Astrocyte of the spinal cord (primary cell): ENCODE measurements at regions not wholly inside any gene's neighbourhood (a gene's known extent, or its start where the extent isn't known, plus 50 kb on each side); places are given as distances from the start of the nearest gene placed in this dataset.

Experiments used
- DNase-seq: peaks from one replicate; pipeline ENCODE4 v3.0.0; 2011; ENCODE audit warnings: low read depth, low spot score
- H3K4me3 ChIP-seq: 2 replicates; pipeline ENCODE4 v1.5.1; 2011; ENCODE audit warnings: low read depth, mild to moderate bottlenecking, low read length, moderate library complexity
- in situ Hi-C: cut with HindIII; loops from 2 replicates; pipeline ENCODE4 v1.10.0; 2017; ENCODE audit warnings: low sequenced_read_pairs
- TF ChIP-seq, protein P1 (sequence below): IDR thresholded peaks from 2 replicates; pipeline ENCODE4 v1.5.1; 2012; ENCODE audit warnings: low read depth, mild to moderate bottlenecking, low read length, inconsistent platforms

DNA sequence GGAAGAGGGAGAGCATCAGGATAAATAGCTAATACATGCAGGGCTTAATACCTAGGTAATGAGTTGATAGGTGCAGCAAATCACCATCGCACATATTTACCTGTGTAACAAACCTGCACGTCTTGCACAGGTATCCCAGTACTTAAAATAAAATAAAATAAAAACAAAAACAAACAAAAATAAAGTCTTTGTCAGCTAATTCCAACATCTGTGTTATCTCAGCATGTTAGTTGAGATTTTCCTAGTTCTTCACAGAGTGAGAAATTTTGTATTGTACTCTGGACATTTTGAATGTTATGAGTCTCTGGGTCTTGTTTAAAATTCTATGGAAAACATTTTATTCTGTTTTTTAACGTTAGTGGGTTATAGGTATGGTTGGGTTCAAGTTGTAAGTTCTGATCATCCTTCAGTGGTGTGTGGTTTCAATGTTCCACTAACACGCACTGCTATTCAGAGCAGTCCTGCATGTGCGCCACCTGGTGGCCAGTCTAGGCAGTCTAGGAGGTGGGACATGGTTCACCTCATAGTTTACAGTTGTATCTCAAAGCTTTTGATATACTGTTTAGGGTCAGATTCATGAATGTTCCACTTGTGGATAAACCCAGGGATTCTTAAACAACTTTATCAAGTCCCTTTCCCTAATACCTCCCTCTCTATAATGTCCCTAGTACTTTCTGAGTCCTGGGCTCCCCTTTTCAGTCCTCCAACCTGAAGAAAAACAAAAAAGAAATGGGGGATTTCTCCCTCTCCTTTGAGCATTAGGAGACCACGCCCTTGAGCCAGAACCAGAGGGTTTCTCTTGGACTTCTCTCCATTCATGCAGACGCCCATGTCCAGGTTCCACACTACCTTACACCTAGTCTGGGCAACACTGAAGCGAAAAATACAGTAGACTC, 213.4 kb upstream of the GATA6 start:
- in situ Hi-C loops = no loop called here
- no peak overlapping the region for H3K4me3 ChIP-seq
- peak; percentile 59 for DNase-seq
- TF ChIP-seq, protein P1, sequence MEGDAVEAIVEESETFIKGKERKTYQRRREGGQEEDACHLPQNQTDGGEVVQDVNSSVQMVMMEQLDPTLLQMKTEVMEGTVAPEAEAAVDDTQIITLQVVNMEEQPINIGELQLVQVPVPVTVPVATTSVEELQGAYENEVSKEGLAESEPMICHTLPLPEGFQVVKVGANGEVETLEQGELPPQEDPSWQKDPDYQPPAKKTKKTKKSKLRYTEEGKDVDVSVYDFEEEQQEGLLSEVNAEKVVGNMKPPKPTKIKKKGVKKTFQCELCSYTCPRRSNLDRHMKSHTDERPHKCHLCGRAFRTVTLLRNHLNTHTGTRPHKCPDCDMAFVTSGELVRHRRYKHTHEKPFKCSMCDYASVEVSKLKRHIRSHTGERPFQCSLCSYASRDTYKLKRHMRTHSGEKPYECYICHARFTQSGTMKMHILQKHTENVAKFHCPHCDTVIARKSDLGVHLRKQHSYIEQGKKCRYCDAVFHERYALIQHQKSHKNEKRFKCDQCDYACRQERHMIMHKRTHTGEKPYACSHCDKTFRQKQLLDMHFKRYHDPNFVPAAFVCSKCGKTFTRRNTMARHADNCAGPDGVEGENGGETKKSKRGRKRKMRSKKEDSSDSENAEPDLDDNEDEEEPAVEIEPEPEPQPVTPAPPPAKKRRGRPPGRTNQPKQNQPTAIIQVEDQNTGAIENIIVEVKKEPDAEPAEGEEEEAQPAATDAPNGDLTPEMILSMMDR = peak; percentile 98

DNA sequence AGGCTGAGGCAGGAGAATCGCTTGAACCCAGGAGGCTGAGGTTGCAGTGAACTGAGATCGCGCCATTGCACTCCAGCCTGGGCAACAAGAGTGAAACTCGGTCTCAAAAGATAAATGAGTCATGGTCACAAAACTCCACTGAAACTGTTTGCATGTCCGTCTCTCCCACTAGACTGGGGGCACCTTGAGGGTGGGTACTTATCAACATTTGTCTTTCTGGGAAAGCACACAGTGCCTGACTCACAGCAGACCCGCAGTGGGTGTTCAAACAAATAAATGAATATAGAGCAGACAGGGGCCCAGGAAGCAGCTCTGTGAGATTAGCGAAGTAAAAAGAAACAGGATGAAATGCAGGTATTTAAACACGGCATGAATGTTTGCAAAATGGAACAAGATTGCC, 211.1 kb upstream of the GATA6 start:
- in situ Hi-C loops = no loop called here
- DNase-seq = no peak
- TF ChIP-seq, protein P1 = no peak
- no peak overlapping the region for H3K4me3 ChIP-seq

DNA sequence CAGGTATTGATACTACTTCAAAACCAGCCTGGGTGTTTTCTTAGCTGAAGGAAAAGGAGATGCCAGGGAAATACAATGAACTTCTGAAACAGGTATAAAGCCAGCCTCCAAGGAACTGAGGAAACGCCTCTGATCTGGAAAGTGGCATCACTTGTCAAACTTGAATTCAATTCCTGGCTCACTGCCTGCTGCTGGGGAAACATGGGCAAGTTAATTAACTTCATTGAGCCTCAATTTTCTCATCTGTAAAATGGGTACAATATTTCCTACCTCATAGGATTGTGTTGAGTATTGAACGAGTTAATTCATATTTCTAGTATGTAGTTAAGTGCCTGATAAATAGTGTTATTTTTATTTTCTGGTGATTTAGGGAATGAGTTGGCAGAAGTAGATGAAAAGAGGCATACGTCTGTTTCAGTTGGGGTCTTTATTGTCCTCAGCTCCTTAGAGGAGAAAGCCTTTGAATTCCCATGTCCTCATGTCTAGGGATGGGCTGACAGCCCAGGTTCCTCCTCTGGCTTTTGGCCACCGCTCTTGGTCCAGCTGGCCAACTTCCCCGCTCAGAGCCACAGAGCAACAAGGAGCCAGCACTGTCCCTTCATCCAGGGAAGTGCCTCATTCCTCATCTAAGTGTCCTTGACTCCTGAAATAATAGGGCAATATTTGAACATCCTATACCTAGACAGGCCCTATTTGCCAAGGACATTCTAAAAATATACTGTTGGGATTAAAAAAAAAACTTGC, 210.5 kb upstream of the GATA6 start:
- DNase-seq = no peak
- in situ Hi-C loops = no loop called here
- TF ChIP-seq, protein P1 = no peak
- no peak overlapping the region for H3K4me3 ChIP-seq

DNA sequence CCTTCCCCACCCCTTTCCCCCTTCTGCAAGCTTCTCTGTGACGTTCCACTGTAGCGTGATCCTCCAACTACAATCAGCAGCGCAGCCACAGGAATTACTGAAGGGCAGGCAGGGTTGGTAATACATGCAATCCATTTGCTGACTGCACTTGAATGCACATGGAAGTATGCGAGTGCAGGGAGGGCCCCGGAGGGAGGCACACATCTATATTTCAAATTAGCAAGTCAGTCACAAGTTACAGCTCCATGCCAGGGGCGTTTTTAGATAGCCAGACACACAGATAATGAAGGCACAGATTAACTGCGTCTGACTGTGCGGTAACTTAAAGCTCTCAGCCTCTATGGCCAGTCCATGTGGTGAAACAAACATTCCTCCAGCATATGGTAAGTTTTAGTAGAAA, 209.2 kb upstream of the GATA6 start:
- H3K4me3 ChIP-seq = no peak overlapping the region
- in situ Hi-C loops = no loop called here
- no peak for DNase-seq
- TF ChIP-seq, protein P1 = no peak

DNA sequence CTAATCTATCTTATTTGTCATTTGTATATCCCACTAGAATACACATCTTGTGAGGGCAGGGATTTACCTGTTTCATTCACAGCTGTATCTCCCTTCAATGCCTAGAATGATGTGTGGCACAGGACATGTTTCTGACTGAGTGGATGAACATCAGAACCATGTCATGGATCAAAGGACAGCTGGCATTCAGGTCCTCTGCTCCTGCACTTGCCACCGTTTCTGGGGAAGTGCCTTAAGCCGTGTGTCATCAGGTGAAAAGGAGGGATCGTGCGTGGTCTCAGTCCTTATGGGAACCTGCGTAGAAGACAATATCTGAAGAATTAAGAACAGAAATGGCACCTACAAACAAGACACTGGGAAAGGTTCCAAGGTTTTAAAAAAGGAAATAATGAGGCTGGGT, 206.1 kb upstream of the GATA6 start:
- no peak for DNase-seq
- TF ChIP-seq, protein P1 = no peak
- in situ Hi-C loops = no loop called here
- H3K4me3 ChIP-seq = no peak overlapping the region

DNA sequence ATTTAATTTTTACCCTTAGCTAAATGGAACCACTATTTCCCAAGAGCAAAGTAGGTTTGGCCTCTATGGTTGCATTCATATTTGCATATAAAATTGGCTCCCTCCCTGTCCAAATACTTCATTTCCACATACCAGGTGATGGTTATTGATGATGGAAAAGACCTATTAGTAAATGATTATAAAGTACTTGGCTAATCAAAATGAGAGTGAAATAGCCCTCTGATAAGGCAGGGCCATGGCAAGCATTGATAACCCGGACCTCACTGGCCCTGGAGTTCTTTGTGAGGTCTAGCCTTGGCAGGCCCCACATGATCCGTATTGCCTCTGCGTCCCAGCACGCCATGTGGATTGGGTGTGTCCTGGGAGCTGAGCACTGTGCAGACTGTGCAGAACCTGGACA, 201.1 kb upstream of the GATA6 start:
- TF ChIP-seq, protein P1 = no peak
- in situ Hi-C loops = no loop called here
- H3K4me3 ChIP-seq = no peak overlapping the region
- DNase-seq = no peak
